Type B pancreatic cell (in vitro differentiated cells): ENCODE measurements at regions not wholly inside any gene's neighbourhood (a gene's known extent, or its start where the extent isn't known, plus 50 kb on each side); places are given as distances from the start of the nearest gene placed in this dataset.

Source experiments
- DNase-seq: peaks from one replicate; pipeline ENCODE4 v3.0.0; 2021; ENCODE audit warnings: mixed read lengths; ENCODE audit not compliant: unreplicated experiment; ENCODE audit errors: extremely low spot score
- H3K27ac Mint-ChIP-seq: 2 replicates; pipeline ENCODE4 v1.8.0; 2021; ENCODE audit warnings: mild to moderate bottlenecking, mixed read lengths
- H3K27me3 Mint-ChIP-seq: 2 replicates; pipeline ENCODE4 v1.8.0; 2021; ENCODE audit warnings: mixed read lengths
- H3K36me3 Mint-ChIP-seq: 2 replicates; pipeline ENCODE4 v1.8.0; 2021; ENCODE audit warnings: mixed read lengths
- H3K4me1 Mint-ChIP-seq: one replicate; pipeline ENCODE4 v1.8.0; 2021; ENCODE audit warnings: mixed read lengths; ENCODE audit not compliant: unreplicated experiment
- H3K4me3 Mint-ChIP-seq: 2 replicates; pipeline ENCODE4 v1.8.0; 2021; ENCODE audit warnings: mild to moderate bottlenecking, mixed read lengths
- H3K9me3 Mint-ChIP-seq: 2 replicates; pipeline ENCODE4 v1.8.0; 2021; ENCODE audit warnings: mixed read lengths
- TF ChIP-seq, protein P1 (sequence below): fragments of 200-600 bp; sonication (generic); conservative IDR thresholded peaks from 2 replicates; pipeline ENCODE4 v1.5.0; 2021; ENCODE audit warnings: antibody characterized with exemption, mild to moderate bottlenecking

GRCh38 chr4:154073107-154073822, 284.4 kb upstream of the SFRP2 start:
- H3K36me3 Mint-ChIP-seq: no peaks in the 10 kb centered on the region
- H3K27ac Mint-ChIP-seq: no peak overlapping the region
- no peaks in the 10 kb centered on the region for H3K27me3 Mint-ChIP-seq
- TF ChIP-seq, protein P1, sequence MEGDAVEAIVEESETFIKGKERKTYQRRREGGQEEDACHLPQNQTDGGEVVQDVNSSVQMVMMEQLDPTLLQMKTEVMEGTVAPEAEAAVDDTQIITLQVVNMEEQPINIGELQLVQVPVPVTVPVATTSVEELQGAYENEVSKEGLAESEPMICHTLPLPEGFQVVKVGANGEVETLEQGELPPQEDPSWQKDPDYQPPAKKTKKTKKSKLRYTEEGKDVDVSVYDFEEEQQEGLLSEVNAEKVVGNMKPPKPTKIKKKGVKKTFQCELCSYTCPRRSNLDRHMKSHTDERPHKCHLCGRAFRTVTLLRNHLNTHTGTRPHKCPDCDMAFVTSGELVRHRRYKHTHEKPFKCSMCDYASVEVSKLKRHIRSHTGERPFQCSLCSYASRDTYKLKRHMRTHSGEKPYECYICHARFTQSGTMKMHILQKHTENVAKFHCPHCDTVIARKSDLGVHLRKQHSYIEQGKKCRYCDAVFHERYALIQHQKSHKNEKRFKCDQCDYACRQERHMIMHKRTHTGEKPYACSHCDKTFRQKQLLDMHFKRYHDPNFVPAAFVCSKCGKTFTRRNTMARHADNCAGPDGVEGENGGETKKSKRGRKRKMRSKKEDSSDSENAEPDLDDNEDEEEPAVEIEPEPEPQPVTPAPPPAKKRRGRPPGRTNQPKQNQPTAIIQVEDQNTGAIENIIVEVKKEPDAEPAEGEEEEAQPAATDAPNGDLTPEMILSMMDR: no peak
- H3K4me3 Mint-ChIP-seq: no peak overlapping the region
- no peak for DNase-seq
- H3K4me1 Mint-ChIP-seq: no peaks in the 10 kb centered on the region
- peaks cover 7% of the 10 kb centered on the region for H3K9me3 Mint-ChIP-seq

- no peak for DNase-seq
- H3K4me1 Mint-ChIP-seq: no peaks in the 10 kb centered on the region
- TF ChIP-seq, protein P1: no peak
- no peak overlapping the region for H3K4me3 Mint-ChIP-seq
- no peak overlapping the region for H3K27ac Mint-ChIP-seq
- peaks cover 14% of the 10 kb centered on the region for H3K9me3 Mint-ChIP-seq
- no peaks in the 10 kb centered on the region for H3K27me3 Mint-ChIP-seq
- H3K36me3 Mint-ChIP-seq: no peaks in the 10 kb centered on the region
These were observed 278.9 kb upstream of the SFRP2 start for GRCh38 chr4:154067786-154068185.

GRCh38 chr4:154065368-154065767, 276.5 kb upstream of the SFRP2 start:
- H3K27ac Mint-ChIP-seq: no peak overlapping the region
- no peaks in the 10 kb centered on the region for H3K27me3 Mint-ChIP-seq
- no peaks in the 10 kb centered on the region for H3K4me1 Mint-ChIP-seq
- H3K36me3 Mint-ChIP-seq: no peaks in the 10 kb centered on the region
- no peak overlapping the region for H3K4me3 Mint-ChIP-seq
- TF ChIP-seq, protein P1: no peak
- H3K9me3 Mint-ChIP-seq: peaks cover 11% of the 10 kb centered on the region
- no peak for DNase-seq

GRCh38 chr4:154064244-154064643, 275.4 kb upstream of the SFRP2 start:
- Mint-ChIP-seq H3K27ac (no peak overlapping the region), H3K36me3 (no peaks in the 10 kb centered on the region), H3K4me1 (no peaks in the 10 kb centered on the region), H3K4me3 (no peak overlapping the region), H3K9me3 (peaks cover 11% of the 10 kb centered on the region), H3K27me3 (no peaks in the 10 kb centered on the region)
- DNase-seq: no peak
- TF ChIP-seq, protein P1: no peak

GRCh38 chr4:154049457-154050181, 260.7 kb upstream of the SFRP2 start:
- H3K4me1 Mint-ChIP-seq: no peaks in the 10 kb centered on the region
- H3K27ac Mint-ChIP-seq: no peak overlapping the region
- H3K9me3 Mint-ChIP-seq: peaks cover 4% of the 10 kb centered on the region
- peaks cover 4% of the 10 kb centered on the region for H3K36me3 Mint-ChIP-seq
- TF ChIP-seq, protein P1: no peak
- H3K4me3 Mint-ChIP-seq: no peak overlapping the region
- peaks cover 10% of the 10 kb centered on the region for H3K27me3 Mint-ChIP-seq
- no peak for DNase-seq
